ENCODE measurements at regions not wholly inside any gene's neighbourhood (a gene's known extent, or its start where the extent isn't known, plus 50 kb on each side); places are given as distances from the start of the nearest gene placed in this dataset.
"Not testable (repeated sequence)": the region's sequence is repeated elsewhere in the genome, so short reads cannot be mapped to it uniquely, and the experiment has no call there.

DNA sequence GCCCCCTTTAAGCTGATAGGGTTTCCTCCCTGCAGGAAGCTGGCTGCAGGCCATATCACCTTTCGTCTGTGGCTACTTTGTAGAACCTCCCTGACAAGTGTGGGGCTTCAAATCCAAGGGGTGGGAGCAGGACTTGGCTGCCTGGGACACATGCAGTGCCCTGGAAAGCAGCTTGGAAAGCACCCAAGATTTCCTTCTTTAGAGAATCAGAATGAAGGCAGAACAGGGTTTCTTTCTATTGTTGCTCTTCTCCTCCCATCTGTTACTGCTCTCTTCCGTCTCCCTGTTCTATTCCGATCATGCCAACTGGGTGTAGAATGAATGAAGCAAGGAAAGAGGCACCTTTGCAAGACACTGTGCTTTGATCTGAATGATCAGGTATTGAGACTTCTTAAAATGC is 282.2 kb downstream of the MED10 start:
- Histone ChIP-seq H3K27me3 (ENCODE audit: control insufficient read depth in 1 of 2, insufficient read depth in 2 of 2, low read length in 1 of 2) (no peaks in the 10 kb centered on the region), H3K4me3 (ENCODE audit: low read length in 2 of 2) (no peak overlapping the region), H3K27ac (ENCODE audit: low read depth in 1 of 2, low read length in 2 of 2) (no peak overlapping the region), H3K4me1 (ENCODE audit: control insufficient read depth in 1 of 2, insufficient read depth in 2 of 2, low read length in 2 of 2) (no peaks in the 10 kb centered on the region), H3K36me3 (ENCODE audit: control insufficient read depth in 1 of 2, insufficient read depth in 2 of 2, low read length in 1 of 2) (no peaks in the 10 kb centered on the region), H3K9me3 (ENCODE audit: control insufficient read depth, low read length) (peaks cover 1% of the 10 kb centered on the region)
- ATAC-seq (ENCODE audit: low FRiP score): no peak
- 7 to 11% methylated on average over 3 of the region's 3 CpGs for WGBS, 2 donors
- intact Hi-C loops (cut with DNase I): no loop called here
- no peak for DNase-seq

DNA sequence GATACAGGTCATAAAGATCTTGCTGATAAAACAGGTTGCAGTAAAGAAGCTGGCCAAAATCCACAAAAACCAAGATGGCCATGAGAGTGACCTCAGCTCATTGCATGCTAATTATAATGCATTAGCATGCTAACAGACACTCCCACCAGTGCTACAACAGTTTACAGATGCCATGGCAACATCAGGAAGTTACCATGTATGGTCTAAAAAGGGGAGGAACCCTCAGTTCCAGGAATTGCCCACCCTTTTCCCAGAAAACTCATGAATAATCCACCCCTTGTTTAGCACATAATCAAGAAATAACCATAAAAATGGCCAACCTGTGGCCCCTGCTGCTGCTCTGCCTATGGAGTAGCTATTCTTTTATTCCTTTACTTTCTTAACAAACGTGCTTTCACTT is 284.2 kb downstream of the MED10 start:
- 87 to 90% methylated on average over 1 of the region's 1 CpG for WGBS, 2 donors
- DNase-seq; H3K9me3 ChIP-seq (ENCODE audit: control insufficient read depth, low read length); ATAC-seq (ENCODE audit: low FRiP score); H3K4me1 ChIP-seq (ENCODE audit: control insufficient read depth in 1 of 2, insufficient read depth in 2 of 2, low read length in 2 of 2); H3K27me3 ChIP-seq (ENCODE audit: control insufficient read depth in 1 of 2, insufficient read depth in 2 of 2, low read length in 1 of 2); intact Hi-C loops (cut with DNase I); H3K27ac ChIP-seq (ENCODE audit: low read depth in 1 of 2, low read length in 2 of 2); H3K36me3 ChIP-seq (ENCODE audit: control insufficient read depth in 1 of 2, insufficient read depth in 2 of 2, low read length in 1 of 2); H3K4me3 ChIP-seq (ENCODE audit: low read length in 2 of 2): not testable (repeated sequence)

DNA sequence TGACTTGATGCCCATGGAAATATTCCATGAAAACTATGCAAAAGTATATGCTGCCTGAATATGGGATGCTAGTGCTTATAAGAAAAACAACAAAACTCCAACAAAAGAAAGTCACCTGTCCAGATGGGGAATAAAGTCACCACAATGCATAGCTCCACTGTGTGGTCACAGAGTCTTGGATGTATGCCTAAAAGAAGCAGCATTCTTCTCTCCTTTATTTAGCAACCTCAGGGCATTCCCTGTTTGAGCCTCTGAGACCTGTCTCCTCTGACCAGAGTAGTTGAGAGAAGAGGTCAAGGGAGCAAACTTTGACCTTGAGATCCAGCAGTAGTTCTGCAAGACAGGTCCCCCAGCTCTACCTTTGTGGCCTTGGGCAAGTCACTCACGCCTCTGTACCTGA is 287.5 kb downstream of the MED10 start:
- Histone ChIP-seq H3K36me3 (ENCODE audit: control insufficient read depth in 1 of 2, insufficient read depth in 2 of 2, low read length in 1 of 2) (no peaks in the 10 kb centered on the region), H3K27me3 (ENCODE audit: control insufficient read depth in 1 of 2, insufficient read depth in 2 of 2, low read length in 1 of 2) (no peaks in the 10 kb centered on the region), H3K4me3 (ENCODE audit: low read length in 2 of 2) (no peak overlapping the region), H3K9me3 (ENCODE audit: control insufficient read depth, low read length) (no peaks in the 10 kb centered on the region), H3K27ac (ENCODE audit: low read depth in 1 of 2, low read length in 2 of 2) (no peak overlapping the region), H3K4me1 (ENCODE audit: control insufficient read depth in 1 of 2, insufficient read depth in 2 of 2, low read length in 2 of 2) (no peaks in the 10 kb centered on the region)
- no peak for DNase-seq
- intact Hi-C loops (cut with DNase I): no loop called here
- ATAC-seq (ENCODE audit: low FRiP score): no peak
- WGBS, 2 donors: 83 to 94% methylated on average over 1 of the region's 1 CpG

DNA sequence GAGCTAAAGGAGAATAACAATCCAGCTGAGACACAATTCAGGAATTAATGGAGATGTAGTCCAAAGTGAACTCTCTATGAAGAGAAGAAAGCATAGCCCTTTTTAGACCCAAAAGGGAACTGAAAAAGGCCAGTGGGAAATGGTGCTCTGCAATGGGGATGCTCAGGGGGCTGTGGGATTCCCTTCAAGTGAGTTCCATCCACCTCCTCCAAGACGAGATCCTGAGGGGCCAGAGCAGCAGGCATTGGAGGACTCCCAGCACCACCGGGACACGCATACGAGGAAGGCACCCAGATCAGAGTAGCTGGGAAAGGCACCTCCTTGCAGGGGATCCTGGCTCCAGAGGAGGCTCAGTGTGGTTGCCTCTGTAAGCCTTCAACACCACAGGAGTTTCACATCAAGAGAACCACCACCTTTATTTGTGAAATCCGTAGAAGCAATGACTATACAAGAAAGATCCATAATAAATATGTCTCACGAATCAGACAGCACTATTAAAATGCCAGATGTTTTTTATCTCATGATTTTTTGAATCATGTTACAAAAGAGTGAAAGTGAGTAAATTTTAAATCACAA is 288.2 kb downstream of the MED10 start:
- no peak for ATAC-seq (ENCODE audit: low FRiP score)
- DNase-seq: no peak
- Histone ChIP-seq H3K9me3 (ENCODE audit: control insufficient read depth, low read length) (no peaks in the 10 kb centered on the region), H3K27ac (ENCODE audit: low read depth in 1 of 2, low read length in 2 of 2) (no peak overlapping the region), H3K27me3 (ENCODE audit: control insufficient read depth in 1 of 2, insufficient read depth in 2 of 2, low read length in 1 of 2) (no peaks in the 10 kb centered on the region), H3K36me3 (ENCODE audit: control insufficient read depth in 1 of 2, insufficient read depth in 2 of 2, low read length in 1 of 2) (no peaks in the 10 kb centered on the region), H3K4me3 (ENCODE audit: low read length in 2 of 2) (no peak overlapping the region), H3K4me1 (ENCODE audit: control insufficient read depth in 1 of 2, insufficient read depth in 2 of 2, low read length in 2 of 2) (no peaks in the 10 kb centered on the region)
- WGBS, 2 donors: 82 to 85% methylated on average over 6 of the region's 6 CpGs
- intact Hi-C loops (cut with DNase I): no loop called here

DNA sequence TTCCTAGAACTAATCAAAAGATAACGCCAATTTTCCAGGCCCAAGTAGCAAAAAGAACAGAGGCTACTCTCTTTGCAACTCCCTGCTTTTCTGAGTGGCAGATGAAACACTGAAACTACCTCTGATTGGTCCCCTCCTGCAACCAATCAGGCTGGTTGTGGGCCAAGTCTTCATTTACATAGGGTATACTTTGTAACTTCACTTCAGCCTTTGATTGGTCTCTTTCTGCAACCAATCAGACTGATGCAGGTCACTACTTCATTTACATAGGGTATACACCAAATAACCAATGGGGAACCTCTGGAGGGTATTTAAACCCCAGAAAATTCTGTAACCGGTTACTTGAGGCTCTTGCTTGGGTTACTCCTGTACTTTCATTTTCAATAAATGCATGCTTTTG is 289.6 kb downstream of the MED10 start:
- no peak overlapping the region for H3K27ac ChIP-seq (ENCODE audit: low read depth in 1 of 2, low read length in 2 of 2)
- intact Hi-C loops (cut with DNase I): no loop called here
- H3K9me3 ChIP-seq (ENCODE audit: control insufficient read depth, low read length): no peaks in the 10 kb centered on the region
- DNase-seq: no peak
- WGBS, 2 donors: 91 to 92% methylated on average over 2 of the region's 2 CpGs
- H3K4me3 ChIP-seq (ENCODE audit: low read length in 2 of 2): no peak overlapping the region
- H3K27me3 ChIP-seq (ENCODE audit: control insufficient read depth in 1 of 2, insufficient read depth in 2 of 2, low read length in 1 of 2): no peaks in the 10 kb centered on the region
- ATAC-seq (ENCODE audit: low FRiP score): no peak
- no peaks in the 10 kb centered on the region for H3K4me1 ChIP-seq (ENCODE audit: control insufficient read depth in 1 of 2, insufficient read depth in 2 of 2, low read length in 2 of 2)
- H3K36me3 ChIP-seq (ENCODE audit: control insufficient read depth in 1 of 2, insufficient read depth in 2 of 2, low read length in 1 of 2): no peaks in the 10 kb centered on the region

DNA sequence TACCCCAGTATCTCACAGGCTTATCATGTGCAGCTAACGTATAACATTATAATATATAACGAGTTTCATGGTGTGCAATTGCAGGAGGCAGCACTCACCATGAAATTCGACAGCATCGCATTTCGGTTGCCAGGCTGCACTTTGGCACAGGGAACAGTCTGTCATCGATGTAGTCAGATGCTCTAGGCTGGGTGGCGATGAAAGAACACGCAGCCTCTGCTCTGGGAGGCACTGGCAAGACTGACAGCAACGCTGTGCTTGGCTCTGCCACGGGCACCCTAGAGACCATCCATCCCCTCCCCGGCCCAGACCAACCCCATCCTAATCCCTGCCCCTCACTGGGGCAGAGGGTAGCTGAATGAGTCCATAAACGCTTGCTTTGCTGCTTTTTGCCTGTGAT is 290.8 kb downstream of the MED10 start:
- Histone ChIP-seq H3K4me1 (ENCODE audit: control insufficient read depth in 1 of 2, insufficient read depth in 2 of 2, low read length in 2 of 2) (no peaks in the 10 kb centered on the region), H3K36me3 (ENCODE audit: control insufficient read depth in 1 of 2, insufficient read depth in 2 of 2, low read length in 1 of 2) (no peaks in the 10 kb centered on the region), H3K9me3 (ENCODE audit: control insufficient read depth, low read length) (no peaks in the 10 kb centered on the region), H3K27me3 (ENCODE audit: control insufficient read depth in 1 of 2, insufficient read depth in 2 of 2, low read length in 1 of 2) (no peaks in the 10 kb centered on the region), H3K4me3 (ENCODE audit: low read length in 2 of 2) (no peak overlapping the region), H3K27ac (ENCODE audit: low read depth in 1 of 2, low read length in 2 of 2) (no peak overlapping the region)
- intact Hi-C loops (cut with DNase I): no loop called here
- WGBS, 2 donors: 92 to 95% methylated on average over 12 of the region's 12 CpGs
- ATAC-seq (ENCODE audit: low FRiP score) (no peak), DNase-seq (no peak)

DNA sequence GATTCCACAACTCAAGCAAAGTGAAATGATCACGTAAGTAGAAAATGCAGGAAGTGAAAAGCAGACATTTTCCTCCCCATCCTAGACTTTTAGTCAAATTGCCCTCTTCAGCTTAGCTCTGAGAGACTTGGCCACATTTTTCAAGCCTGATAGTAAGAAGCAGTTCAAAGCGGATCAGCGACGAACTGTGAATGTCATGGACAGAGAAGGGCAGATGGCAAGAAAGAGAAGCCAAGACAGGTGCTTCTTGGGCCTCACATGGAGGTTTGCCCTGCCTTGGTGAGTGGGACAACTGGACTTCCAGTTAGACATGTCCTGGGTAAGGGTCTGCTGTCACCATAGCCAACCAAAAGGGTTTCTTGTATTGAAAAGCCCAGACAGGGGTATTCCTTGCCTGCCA is 291.5 kb downstream of the MED10 start:
- no peaks in the 10 kb centered on the region for H3K4me1 ChIP-seq (ENCODE audit: control insufficient read depth in 1 of 2, insufficient read depth in 2 of 2, low read length in 2 of 2)
- no peaks in the 10 kb centered on the region for H3K9me3 ChIP-seq (ENCODE audit: control insufficient read depth, low read length)
- WGBS, 2 donors: 95 to 97% methylated on average over 4 of the region's 4 CpGs
- H3K4me3 ChIP-seq (ENCODE audit: low read length in 2 of 2): no peak overlapping the region
- no peaks in the 10 kb centered on the region for H3K36me3 ChIP-seq (ENCODE audit: control insufficient read depth in 1 of 2, insufficient read depth in 2 of 2, low read length in 1 of 2)
- DNase-seq (no peak), ATAC-seq (ENCODE audit: low FRiP score) (no peak)
- H3K27ac ChIP-seq (ENCODE audit: low read depth in 1 of 2, low read length in 2 of 2): no peak overlapping the region
- H3K27me3 ChIP-seq (ENCODE audit: control insufficient read depth in 1 of 2, insufficient read depth in 2 of 2, low read length in 1 of 2): no peaks in the 10 kb centered on the region
- intact Hi-C loops (cut with DNase I): no loop called here

DNA sequence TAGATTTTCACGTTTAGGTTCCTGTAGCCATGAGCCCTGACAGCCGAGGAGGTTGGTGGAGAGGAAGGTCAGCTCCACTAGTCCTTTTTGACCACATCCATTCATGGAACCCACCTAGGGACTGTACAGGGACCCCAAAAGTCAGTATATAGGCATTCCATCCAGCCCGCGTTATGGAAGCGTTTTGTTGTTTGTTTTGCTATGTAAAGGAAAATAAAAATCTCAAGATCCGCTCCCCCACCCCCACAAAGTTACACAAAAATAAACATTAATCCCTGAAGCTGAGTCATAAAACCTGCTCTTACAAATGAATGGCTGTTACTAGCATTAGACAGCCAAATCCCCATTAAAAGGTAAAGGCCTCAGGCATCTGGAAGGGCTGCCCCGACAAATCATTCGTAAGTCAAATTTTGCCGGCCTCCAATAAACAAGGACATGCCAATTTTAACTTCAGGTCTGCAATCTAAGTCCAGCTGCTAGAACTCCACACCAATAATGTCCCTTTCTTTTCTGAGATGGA is 292.9 kb downstream of the MED10 start:
- Histone ChIP-seq H3K9me3 (ENCODE audit: control insufficient read depth, low read length) (no peaks in the 10 kb centered on the region), H3K27ac (ENCODE audit: low read depth in 1 of 2, low read length in 2 of 2) (no peak overlapping the region), H3K27me3 (ENCODE audit: control insufficient read depth in 1 of 2, insufficient read depth in 2 of 2, low read length in 1 of 2) (no peaks in the 10 kb centered on the region), H3K36me3 (ENCODE audit: control insufficient read depth in 1 of 2, insufficient read depth in 2 of 2, low read length in 1 of 2) (no peaks in the 10 kb centered on the region), H3K4me3 (ENCODE audit: low read length in 2 of 2) (no peak overlapping the region), H3K4me1 (ENCODE audit: control insufficient read depth in 1 of 2, insufficient read depth in 2 of 2, low read length in 2 of 2) (no peaks in the 10 kb centered on the region)
- intact Hi-C loops (cut with DNase I): no loop called here
- no peak for DNase-seq
- no peak for ATAC-seq (ENCODE audit: low FRiP score)
- 67 to 71% methylated on average over 9 of the region's 9 CpGs for WGBS, 2 donors

DNA sequence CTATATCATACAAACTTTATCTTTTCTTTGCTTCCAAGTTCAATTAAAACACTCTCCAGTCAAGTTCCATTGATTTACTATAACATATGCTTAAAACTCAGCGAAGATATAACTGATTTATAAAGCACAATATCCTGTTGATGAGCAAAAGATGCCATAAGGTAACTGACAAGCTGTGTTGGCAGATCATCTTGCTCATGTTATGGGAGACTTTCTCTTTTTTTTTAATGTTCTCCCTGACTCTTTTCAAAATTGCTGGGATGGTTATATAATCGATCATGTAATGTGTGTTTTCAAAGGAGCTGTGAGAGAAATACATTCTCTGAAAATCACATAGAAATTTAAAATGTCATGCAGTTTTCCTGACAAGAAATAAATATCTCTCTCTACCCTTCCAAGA is 293.5 kb downstream of the MED10 start:
- H3K9me3 ChIP-seq (ENCODE audit: control insufficient read depth, low read length): no peaks in the 10 kb centered on the region
- intact Hi-C loops (cut with DNase I): no loop called here
- H3K4me1 ChIP-seq (ENCODE audit: control insufficient read depth in 1 of 2, insufficient read depth in 2 of 2, low read length in 2 of 2): no peaks in the 10 kb centered on the region
- no peak overlapping the region for H3K27ac ChIP-seq (ENCODE audit: low read depth in 1 of 2, low read length in 2 of 2)
- no peak for ATAC-seq (ENCODE audit: low FRiP score)
- DNase-seq: no peak
- no peak overlapping the region for H3K4me3 ChIP-seq (ENCODE audit: low read length in 2 of 2)
- H3K27me3 ChIP-seq (ENCODE audit: control insufficient read depth in 1 of 2, insufficient read depth in 2 of 2, low read length in 1 of 2): no peaks in the 10 kb centered on the region
- 89 to 90% methylated on average over 2 of the region's 2 CpGs for WGBS, 2 donors
- H3K36me3 ChIP-seq (ENCODE audit: control insufficient read depth in 1 of 2, insufficient read depth in 2 of 2, low read length in 1 of 2): no peaks in the 10 kb centered on the region

Measured in aorta (tissue), 5 donors.